HG03060 (cell line): ENCODE measurements at regions not wholly inside any gene's neighbourhood (a gene's known extent, or its start where the extent isn't known, plus 50 kb on each side); places are given as distances from the start of the nearest gene placed in this dataset.

Experiments used
- ATAC-seq: cut with Tn5 transposase; IDR thresholded peaks from one replicate; pipeline ENCODE4 v1.9.1; 2021; ENCODE audit warnings: low read depth, moderate number of reproducible peaks; ENCODE audit not compliant: unreplicated experiment

DNA sequence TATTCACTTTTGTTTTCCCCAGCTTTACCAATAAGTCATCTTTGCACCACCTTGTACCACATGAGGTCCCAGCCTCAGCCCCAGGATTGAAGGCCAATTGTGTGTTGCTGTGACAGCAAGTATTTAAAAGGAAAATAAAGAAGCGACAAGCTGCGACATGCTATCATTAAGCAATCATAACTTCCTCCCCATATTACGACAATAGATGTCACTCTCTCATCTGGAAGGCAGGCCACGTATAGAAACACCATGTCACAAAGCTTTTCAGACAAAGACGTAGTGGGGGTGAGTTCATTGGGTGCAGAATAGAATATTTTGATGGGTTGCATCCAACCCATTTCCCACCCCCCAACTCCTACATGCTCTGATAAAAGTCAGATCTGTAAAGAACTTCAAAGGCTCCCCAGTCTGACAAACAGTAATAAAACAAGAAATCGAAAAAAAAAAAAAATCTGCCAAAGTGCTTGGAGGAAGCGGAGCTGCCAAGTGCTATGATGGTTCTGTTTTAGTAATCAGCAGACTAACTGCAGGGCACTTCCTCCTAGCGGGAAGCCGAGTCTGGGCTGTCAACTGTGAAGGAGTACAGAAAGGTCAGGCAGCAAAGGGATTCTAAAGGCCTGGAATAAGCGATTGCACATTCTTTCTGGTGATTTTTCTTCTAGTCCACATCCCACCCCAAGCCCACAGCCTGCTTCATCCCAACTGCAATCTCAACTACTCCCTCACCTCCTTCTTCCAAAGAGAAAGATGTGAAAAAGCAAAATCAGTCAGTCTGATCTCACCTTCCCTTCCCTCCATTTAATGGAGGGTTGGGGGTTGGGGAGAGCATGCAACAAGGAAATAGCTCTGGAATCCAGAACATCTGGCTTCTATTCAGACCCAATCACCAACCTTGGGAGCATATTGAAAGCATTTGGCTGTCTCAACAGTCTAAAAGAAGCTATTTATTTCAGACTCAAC, 131.4 kb upstream of the UBASH3B start:
- no peak for ATAC-seq

DNA sequence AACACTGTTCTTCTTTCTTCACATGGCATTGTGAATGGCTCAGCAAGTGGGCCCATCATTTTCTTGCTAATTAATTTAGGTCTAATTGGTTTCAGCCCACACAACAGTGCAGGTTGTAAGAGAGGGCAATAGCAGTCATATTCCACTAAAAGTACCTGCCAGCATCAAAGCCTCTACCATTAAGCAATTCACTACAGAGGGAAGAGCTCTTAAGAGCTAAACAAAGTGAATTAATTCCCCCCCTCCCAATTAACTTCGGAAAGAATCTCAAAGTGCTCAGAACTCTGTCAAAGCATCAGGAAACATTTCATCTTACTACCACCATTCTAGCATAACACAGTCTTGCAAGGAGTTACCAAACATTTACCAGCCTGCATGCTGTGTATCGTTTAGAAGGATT, 133.9 kb upstream of the UBASH3B start:
- no peak for ATAC-seq

DNA sequence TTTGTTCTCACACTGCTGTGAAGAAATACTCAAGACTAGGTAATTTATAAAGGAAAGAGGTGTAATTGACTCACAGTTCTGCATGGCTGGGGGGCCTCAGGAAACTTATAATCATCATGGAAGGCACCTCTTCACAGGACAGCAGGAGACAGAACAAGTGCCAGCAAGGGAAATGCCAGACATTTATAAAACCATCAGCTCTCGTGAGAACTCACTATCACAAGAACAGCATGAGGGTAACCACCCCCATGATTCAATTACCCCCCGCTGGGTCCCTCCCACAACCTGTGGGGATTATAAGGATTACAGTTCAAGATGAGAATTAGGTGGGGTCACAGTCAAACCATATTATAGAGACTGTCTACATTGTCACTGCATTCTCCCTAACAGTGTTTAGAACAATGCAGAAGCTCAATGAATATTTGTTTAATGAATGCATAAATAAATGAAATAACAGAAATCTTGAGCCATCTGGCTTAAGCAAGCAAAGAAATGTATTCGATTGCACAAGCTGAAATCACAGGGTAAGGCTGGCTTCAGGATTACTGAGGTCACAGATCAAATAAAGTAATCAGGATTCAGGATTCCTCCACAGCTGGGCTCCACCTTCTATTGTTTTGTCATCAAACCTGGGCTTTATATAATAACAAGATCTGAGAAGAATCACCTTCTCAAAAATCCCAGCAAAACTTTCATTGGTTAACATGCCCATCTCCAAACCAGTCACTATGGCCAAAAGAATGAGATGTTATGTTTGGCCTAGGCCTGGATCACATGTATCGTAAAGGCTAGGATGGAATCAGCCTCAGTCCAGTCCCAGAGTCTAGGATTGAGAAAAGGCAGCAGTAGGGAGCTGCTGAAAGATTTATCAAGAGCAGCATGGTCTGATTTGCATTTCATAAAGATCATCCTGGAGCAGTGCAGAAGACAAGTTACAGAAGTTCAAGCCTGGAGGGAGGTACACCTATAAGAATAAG, 137.8 kb upstream of the UBASH3B start:
- no peak for ATAC-seq

DNA sequence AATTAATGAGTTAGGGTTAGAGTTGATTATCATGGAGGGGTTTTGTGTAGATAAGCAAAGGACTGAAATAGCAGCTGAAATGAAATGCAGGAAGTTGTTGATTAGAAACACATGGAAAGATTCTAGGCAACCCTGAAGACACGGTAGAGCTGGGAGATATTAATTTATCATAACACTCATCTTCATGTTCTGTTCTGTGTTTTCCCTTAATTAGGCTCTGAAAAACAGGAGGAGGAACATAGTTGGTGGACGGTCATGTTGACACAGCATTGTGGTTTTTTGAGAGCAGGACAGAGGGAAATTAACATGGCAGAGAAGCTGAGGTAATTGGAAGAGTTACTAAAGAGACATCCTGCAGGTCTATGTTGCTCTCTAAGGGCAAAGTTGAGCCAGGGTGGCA, 138.8 kb upstream of the UBASH3B start:
- ATAC-seq: no peak

DNA sequence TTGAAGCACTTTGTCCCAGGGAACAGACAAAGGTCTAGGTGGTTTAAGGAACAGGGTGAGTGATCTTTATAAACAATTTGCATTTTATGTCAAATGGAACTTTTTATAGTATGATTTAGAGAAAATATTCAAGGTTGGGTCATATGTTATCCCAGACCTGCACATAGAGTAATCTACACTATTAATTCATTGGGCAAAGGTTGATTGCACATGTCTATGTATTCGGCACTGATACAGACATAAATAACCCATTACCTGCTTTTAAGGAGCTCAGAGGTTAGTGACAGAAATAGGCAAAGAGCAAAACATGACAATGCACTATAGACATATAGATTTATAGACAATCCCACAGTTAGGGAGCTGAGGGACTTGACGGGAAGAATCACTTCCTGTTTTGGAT, 141.5 kb upstream of the UBASH3B start:
- ATAC-seq: no peak

DNA sequence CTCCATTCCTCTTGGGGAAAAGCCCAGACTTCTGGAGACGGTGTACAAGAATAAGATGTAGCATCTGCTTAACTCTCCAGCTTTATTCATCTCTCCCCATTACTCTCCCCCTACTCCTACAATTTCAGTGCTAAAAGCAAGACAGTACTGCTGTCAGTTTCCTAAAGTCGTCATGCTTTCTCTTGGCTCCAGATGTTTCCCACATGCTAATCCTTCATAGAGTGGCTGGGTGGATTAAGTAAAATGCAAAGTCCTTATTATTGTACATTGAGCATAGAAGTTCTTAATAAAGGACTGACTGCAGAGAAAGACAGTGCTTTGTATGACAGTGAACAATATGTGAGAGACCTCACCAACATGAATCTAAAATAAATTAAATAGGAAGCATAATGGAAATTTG, 142.2 kb upstream of the UBASH3B start:
- ATAC-seq: no peak

DNA sequence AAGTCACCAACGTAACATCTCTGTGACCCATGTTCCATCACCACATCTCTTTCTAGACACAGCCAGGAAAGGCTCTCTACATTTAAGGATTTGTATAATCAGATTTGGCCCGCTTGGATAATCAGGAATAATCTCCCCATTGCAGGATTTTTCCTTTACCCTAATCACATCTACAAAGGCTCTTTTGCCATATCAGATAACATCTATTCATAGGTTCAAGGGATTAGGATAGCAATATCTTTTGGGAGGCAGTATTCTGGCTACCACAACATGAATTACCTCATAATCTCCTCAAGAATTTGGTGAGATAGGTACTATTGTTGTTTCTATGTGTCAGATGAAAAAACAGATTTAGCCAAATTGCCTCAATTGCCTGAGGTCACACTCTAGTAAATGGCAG, 142.8 kb upstream of the UBASH3B start:
- ATAC-seq: no peak

DNA sequence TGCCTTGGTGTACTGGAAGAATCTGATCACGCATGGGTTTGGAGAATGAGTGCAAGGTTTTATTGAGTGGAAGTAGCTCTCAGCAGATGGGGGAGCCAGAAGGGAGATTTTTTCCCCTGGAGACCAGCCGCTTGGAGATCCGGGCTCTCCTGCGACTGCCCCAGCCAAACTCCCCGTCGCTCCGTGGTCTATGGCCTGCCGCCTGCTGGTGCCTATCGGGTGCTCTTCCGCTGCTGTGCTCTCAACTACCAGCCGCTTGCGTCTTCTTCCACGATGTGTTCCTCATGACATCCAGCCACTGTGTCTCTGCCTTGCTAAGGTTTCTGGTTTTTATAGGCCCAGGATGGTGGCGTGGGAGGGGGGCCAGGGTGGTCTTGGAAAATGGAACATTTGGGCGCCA, 145.6 kb upstream of the UBASH3B start:
- no peak for ATAC-seq

DNA sequence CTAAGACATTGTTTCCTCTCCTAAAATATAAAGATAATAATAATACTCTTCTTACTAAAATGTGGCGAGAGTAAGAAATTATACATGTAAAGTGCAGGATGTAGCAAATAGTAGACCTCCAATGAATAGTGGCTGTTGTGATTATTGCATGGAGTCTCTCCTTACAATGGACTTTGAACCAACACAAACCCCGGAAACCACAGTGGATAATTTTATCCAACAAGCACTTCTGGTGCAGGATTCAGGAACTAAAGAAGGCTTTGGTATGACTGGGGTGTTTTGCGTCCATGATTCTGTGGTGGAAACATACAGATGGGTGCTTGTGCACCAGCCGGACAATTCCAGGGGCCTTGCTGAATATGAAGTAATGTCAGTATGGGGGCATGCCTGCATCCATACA, 146.4 kb upstream of the UBASH3B start:
- ATAC-seq: no peak

DNA sequence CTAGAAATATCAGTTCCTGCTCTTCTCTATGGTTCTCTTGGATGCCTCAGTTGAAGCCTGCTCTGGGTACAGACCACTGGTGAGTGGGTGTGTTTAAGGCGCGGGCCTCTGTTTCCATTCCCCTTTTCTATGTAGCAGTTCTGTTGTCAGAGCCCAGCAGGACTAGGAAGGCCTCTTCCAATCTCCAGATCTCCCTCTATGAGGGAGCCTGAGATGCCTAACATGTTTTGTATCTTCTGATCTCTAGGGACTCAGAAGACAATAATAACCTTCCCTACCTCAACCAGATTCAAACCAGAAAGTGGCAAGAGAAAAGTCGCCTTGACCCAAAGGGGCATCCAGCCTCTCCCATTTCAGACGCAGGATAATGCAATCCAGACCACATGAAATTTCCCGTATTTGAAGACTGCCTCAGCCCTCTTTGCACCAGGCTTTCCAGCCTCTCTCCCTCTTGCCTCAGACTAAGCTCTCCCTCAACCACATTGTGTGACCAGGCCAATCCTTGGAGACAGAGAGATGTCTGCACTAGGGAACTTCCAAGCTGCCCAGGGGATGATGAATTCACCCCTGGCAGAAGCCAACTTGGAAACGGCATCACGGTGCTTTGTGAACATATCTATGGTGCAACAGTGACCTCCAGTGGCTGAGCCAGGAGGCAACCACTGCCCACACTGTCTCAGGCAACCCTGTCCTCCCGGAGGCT, 150.1 kb upstream of the UBASH3B start:
- peak; percentile 71 for ATAC-seq

DNA sequence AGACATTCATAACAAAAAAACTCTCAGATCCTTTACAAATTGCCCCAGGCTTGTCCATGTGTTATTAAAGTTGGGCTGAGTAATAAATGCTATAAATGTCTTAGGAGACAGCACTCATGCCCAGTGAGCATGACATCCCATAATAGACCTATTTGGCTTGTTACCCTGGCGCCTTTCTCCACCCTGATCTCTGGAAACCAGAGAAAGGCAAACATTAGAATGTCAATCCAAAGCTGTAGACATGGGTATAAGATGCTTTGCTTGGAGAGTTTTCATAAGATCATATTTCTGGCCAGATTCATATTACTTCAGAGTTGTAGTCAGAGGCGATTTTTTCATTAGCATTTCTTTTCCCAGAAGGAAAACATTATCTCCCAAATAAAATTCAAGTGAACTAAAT, 161.3 kb upstream of the UBASH3B start:
- ATAC-seq: no peak

DNA sequence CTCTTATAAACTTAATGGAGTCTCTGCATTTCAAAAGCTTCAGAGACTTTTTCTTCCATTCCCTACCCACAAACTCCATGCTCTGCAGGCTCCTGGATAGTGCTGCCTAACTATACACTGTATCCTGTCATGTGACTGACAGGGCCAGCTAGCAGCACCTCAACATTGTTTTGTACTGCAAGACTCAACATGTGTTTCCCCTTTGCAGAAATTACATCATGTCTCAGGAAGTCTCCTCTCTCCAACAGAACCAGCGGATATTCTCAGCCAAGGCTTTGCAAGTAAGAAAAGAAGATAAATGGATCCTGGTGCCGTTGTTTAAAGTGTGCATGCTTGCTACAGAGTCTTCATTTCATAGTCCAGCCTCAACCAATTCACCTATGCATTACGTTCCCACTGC, 164.0 kb upstream of the UBASH3B start:
- ATAC-seq: no peak

DNA sequence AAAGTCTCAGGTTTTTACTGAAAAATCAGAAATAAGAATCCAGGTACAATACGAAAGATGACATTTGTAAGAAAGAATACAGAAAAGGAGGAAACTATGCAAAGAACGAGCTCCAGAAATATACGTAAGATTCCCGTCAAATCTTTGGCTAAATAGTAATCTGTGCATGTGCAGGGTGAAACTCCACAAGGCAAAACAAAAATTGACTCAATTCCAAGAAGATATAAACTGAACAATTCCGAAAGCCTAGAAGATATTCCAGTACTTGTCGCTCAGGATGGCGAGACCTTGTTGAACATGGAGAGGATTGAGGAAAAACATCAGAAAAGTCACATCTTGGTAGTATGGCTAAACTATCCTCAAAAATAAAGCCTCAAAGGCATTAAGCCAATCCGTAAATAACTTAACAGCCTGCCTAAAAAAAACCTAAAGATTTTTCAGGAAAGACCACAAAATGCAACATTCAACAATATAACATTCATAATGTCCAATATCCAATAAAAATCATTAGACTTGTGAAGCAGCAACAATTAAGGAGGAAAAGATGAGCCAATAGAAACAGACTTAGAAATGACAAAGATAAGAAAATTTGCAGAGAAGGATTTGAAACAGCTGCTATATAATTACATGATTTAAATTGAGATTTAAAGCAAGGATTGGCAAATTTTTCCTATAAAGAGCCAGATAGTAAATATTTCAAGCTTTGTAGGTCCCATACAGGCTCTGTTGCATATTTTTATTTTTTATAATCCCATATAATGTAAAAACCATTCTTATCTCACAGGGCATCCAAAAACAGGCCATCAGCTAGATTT, 166.4 kb upstream of the UBASH3B start:
- ATAC-seq: no peak

DNA sequence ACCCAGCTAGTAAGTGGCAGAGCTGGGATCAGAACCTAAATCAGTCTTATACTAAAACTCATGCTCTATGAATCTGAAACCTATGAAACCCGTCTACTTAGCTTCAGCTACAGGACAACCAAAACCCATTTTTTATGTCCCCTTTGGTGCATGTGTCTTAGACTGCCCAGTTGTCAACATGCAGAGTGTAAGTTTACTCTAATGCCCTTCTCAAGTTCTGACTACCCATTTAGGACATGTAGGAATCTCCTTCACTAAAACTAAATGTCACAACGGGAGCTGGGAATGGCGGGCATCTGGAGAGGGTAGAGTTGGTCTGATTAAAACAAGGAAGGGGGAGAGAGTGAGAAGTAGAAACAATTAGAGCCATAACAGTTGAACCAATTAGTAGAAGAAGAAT, 167.9 kb upstream of the UBASH3B start:
- ATAC-seq: no peak

DNA sequence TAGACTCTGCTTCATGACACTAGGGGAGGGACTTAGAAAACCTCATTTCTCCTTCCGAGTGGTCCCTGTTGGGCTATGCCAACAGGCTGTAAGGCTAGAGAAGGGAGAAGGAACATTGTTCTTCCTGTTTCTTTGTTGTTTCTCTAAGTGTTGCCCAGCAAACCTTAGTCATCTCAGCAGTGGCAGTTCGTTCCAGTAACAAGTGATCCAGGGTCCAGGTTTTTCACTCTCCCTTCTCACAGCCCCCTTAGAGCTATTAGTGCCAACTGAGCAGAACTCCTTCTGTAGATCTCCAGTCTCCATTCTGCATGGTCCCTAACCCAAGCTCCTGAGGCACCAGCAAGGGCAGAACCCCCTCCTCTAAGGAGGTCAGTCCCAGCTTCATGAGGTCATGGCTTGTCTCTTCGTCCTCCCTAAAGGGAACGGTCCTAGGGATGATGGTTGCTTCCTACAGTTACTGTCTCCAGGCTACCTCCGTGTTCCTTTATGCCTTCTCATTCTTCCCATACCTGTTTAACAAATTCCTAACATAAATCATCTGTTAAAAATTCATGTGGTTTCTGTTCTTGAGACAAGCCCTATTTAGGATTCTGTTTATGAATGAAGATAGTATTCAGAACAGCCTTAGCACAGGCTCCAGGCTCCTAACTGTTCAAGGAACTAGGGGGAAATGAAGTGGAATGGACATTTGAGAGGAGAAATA, 168.6 kb upstream of the UBASH3B start:
- no peak for ATAC-seq

DNA sequence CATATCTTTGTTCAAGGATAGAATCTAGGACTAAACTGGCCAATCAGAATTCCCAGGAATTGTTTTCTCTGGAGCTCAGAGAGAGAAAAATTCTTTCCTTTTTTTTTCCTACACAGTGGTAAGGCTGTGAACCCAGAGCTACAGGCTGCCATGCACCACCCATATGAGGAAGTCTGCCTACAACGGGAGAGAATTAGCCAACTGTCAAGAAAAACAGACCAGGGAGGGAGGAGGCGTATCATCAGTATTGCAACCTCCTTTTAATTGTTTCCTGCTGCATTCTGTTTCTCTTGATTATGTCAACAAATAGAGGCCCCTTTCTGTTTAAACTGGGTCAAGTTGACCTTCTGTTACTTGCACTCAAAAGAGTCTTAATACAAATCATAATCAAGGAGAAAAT, 176.5 kb upstream of the UBASH3B start:
- ATAC-seq: no peak

DNA sequence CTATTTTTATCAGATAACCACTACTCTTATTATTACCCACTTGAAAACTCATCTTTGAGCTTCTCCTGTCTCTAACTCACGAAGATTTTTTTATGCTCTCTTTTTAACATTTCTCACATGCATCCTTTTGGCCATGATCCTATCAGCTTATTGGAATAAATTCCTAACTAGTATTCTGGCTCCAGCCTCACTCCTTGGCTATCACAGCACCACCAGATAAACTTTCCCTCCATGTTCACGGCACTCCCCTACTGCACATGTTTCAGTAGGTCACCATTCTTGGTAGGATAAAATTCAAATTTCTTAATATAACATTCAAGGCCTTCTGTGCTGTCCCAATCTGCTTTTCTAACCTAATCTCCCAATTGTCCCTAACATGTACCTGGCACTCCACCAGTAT, 186.6 kb upstream of the UBASH3B start:
- ATAC-seq: no peak

DNA sequence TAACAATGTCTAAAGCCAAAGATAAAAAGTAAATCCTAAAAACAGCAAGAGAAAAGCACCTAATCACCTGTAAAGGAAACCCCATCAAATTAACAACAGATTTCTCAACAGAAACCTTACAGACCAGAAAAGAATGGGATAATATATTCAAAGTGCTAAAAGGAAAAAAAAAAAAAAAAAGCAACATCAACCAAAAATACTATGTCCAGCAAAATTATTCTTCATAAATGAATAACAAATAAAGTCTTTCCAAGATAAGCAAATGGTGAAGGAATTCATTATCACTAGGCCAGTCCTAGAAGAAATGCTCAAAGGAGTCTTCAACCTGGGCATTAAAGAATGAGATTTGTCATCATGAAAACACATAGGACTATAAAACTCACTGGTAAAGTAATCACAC, 192.0 kb upstream of the UBASH3B start:
- no peak for ATAC-seq

DNA sequence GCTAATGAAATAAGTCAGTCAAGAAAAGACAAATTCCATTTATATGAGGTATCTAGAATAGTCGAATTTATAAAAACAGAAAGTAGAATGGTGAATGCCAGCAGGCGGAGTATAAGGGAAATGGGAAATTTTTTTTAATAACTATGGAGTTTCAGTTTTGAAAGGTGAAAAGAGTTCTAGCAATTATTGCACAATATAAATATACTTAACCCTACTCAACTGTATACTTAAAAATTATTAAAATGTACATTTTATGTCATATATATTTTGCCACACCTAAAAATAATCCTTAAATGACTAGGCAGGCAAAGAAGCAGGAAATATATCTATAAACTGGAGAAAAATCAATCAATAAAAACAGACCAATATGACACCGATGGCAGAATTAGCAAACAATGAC, 196.5 kb upstream of the UBASH3B start:
- ATAC-seq: no peak
